Pancreas (tissue), 10 donors: ENCODE measurements at regions not wholly inside any gene's neighbourhood (a gene's known extent, or its start where the extent isn't known, plus 50 kb on each side); places are given as distances from the start of the nearest gene placed in this dataset.

Experiments used
- ATAC-seq, 4 donors: fragments of 200-7000 bp; cut with Tn5 transposase; one replicate each; pipeline versions ENCODE4 v1.8.0 to v1.9.1; 2020; ENCODE audit warnings: mild to moderate bottlenecking in 4 of 4, moderate library complexity in 4 of 4
- DNase-seq, 6 donors: peaks; one replicate each; pipeline ENCODE4 v3.0.0-alpha.2; 2020
- FAIRE-seq: peaks from 2 replicates; lab custom pipeline; 2012; peaks lifted over from hg19 to GRCh38; lab: Jason Lieb, UNC
- H3K27ac ChIP-seq, 4 donors: fragments of 200-600 bp; sonication (generic); 1 replicate in 3 of 4; 2 replicates in 1 of 4; pipeline versions ENCODE4 v1.5.0 to v1.8.0; 2020
- H3K27me3 ChIP-seq, 4 donors: fragments of 200-600 bp; one replicate each; pipeline ENCODE4 v1.8.0; 2021
- H3K36me3 ChIP-seq, 3 donors: fragments of 200-600 bp; sonication (generic) in 1 of 3; one replicate each; pipeline versions ENCODE4 v1.5.0 to v1.8.0; 2020 to 2021
- H3K4me1 ChIP-seq, 3 donors: fragments of 200-600 bp; one replicate each; pipeline ENCODE4 v1.8.0; 2021
- H3K4me3 ChIP-seq, 4 donors: fragments of 200-600 bp; sonication (generic) in 2 of 4; one replicate each; pipeline versions ENCODE4 v1.5.0 to v1.8.0; 2020 to 2021
- H3K9me3 ChIP-seq, 4 donors: fragments of 200-600 bp; one replicate each; pipeline ENCODE4 v1.8.0; 2021
- WGBS, 2 donors: extraction: QIAGEN DNeasy Blood & Tissue Kit; methylation state at CpG; one replicate each; pipeline ENCODE4 v1.1.7; 2013; 5-methylcytosine and 5-hydroxymethylcytosine counted together
- intact Hi-C, 3 donors: fragments of 100-400 bp; cut with DNase I; formaldehyde crosslinking; loops; one replicate each; pipeline versions ENCODE4 v1.11.1 to v1.14.2; 2022
- TF ChIP-seq, protein P1 (sequence below), 4 donors: fragments of 200-600 bp; sonication (generic) in 3 of 4; IDR thresholded peaks; one replicate each; pipeline versions ENCODE4 v1.5.0 to v1.8.0; 2021; ENCODE audit warnings: antibody characterized with exemption in 4 of 4
- donor health status: healthy with polysubstance abuse.
- donor health status: DM: no; HTN: no; CAD: no; lungs with moderate emphysema.
- donor health status: DM: no; HTN: no; CAD: no.
- donor health status: control.
- donor health status: control.
- donor health status: Bipolar disorder and iron deficiency.
- donor health status: DM: yes; HTN: yes; CAD: no.
- donor health status: DM: no; HTN: no; CAD: no.
- donor health status: DM: no; HTN: no; CAD: no.
- donor health status: DM: yes; HTN: yes; CAD: no.

DNA sequence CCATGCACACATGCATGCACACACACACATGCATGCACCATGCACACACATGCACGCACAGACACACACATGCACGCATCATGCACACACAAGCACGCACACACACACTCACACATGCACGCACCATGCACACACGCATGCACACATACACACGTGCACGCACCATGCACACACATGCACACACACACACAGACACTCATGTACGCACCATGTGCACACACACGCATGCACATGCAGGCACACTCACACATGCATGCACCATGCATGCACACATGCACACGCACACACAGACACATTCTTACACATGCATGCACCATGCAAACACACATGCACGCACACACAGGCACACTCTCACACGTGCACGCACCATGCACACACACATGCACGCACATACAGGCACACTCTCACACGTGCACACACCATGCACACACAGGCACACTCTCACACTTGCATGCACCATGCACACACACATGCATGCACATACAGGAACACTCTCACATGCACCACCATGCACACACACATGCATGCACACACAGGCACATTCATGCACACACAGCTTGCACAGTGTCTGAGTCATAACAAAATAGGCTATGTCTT lies 117.5 kb downstream of the TENT4A start:
- Histone ChIP-seq H3K27ac (no peak overlapping the region), H3K27me3 (no peaks in the 10 kb centered on the region), H3K4me3 (no peak overlapping the region), H3K9me3 (no peaks in the 10 kb centered on the region), H3K36me3 (no peaks in the 10 kb centered on the region), H3K4me1 (no peaks in the 10 kb centered on the region)
- FAIRE-seq (no peak), DNase-seq (no peak), ATAC-seq (no peak)
- intact Hi-C loops, result no loop called here
- TF ChIP-seq, protein P1, sequence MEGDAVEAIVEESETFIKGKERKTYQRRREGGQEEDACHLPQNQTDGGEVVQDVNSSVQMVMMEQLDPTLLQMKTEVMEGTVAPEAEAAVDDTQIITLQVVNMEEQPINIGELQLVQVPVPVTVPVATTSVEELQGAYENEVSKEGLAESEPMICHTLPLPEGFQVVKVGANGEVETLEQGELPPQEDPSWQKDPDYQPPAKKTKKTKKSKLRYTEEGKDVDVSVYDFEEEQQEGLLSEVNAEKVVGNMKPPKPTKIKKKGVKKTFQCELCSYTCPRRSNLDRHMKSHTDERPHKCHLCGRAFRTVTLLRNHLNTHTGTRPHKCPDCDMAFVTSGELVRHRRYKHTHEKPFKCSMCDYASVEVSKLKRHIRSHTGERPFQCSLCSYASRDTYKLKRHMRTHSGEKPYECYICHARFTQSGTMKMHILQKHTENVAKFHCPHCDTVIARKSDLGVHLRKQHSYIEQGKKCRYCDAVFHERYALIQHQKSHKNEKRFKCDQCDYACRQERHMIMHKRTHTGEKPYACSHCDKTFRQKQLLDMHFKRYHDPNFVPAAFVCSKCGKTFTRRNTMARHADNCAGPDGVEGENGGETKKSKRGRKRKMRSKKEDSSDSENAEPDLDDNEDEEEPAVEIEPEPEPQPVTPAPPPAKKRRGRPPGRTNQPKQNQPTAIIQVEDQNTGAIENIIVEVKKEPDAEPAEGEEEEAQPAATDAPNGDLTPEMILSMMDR (IDR thresholded peaks at IDR 0.05), result no peak
- 85 to 87% methylated on average over 15 of the region's 15 CpGs for WGBS, 2 donors

DNA sequence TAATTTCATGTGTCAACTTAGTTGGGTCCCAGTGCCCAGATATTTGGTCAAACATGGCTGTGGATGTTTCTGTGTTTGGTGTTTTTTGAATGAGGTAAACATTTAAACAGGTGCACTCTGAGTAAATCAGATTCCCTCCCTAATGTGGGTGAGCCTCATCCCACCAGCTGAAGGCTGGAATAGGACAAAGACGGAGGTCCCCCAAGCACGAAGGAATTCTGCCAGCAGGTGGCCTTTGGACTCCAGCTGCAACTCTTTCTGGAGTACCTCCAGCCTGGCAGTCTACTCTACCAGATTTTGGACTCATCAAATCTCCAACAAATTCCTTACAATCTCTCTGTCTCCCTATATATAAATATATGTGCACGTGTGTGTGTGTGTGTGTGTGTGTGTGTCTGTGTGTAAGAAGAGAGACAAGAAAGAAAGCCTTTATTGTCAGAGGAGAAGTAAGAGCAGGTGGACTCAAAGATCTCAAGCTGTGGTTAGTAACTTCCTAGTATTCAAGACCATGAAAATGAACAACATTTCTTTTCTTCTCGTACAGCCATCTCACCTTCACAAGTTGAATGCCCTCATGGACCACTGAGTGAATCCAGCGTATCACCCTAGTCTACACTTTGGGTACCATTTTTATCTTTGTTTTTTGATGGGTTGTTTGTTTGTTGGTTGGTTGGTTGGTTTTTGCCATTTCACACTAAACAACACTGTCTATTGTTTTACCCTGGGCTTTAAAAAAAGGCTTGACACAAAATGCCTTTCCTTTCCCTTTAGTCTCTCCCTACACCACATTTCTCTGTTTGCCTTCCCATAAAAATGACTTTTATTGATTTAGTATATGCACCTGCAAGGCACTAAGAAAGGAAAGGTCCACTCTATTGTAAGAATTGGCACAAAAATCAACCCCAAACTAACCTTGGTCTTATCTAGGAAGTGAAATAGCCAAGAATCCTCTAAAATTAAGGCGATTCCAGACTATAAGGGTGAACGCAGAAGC lies 118.7 kb downstream of the TENT4A start:
- no peaks in the 10 kb centered on the region for H3K9me3 ChIP-seq
- H3K4me3 ChIP-seq, result no peak overlapping the region
- TF ChIP-seq, protein P1 (IDR thresholded peaks at IDR 0.05), result no peak
- FAIRE-seq (no peak), DNase-seq (no peak), ATAC-seq (no peak)
- no peaks in the 10 kb centered on the region for H3K36me3 ChIP-seq
- no peaks in the 10 kb centered on the region for H3K27me3 ChIP-seq
- intact Hi-C loops, result no loop called here
- H3K27ac ChIP-seq, result no peak overlapping the region
- H3K4me1 ChIP-seq, result no peaks in the 10 kb centered on the region
- 53 to 59% methylated on average over 7 of the region's 7 CpGs for WGBS, 2 donors

DNA sequence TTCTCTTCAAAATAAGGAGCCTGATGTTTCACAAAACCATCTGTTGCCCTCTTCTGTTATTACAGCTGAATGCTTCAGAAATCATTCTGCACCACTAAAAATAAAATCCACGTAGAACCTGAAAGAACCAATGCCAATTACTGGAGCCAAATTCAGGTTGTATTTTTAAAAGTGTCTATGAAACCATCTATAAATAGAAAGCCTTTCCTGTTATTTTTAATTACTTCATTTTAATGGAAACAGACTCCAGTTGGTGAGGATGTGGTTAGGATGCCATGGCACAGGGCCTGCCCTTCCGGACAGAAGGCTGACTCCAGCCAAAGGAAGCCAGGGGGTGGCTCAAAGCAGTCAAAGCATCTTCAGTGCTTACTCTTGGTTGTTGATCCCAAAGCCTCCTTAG lies 119.8 kb downstream of the TENT4A start:
- DNase-seq (no peak), ATAC-seq (peak in 1 of 4 donors; percentile 20), FAIRE-seq (no peak)
- intact Hi-C loops, result no loop called here
- TF ChIP-seq, protein P1 (IDR thresholded peaks at IDR 0.05), result no peak
- Histone ChIP-seq H3K9me3 (no peaks in the 10 kb centered on the region), H3K27ac (no peak overlapping the region), H3K4me1 (no peaks in the 10 kb centered on the region), H3K4me3 (no peak overlapping the region), H3K36me3 (no peaks in the 10 kb centered on the region), H3K27me3 (no peaks in the 10 kb centered on the region)
- WGBS, 2 donors, result 74 to 83% methylated on average over 2 of the region's 2 CpGs

DNA sequence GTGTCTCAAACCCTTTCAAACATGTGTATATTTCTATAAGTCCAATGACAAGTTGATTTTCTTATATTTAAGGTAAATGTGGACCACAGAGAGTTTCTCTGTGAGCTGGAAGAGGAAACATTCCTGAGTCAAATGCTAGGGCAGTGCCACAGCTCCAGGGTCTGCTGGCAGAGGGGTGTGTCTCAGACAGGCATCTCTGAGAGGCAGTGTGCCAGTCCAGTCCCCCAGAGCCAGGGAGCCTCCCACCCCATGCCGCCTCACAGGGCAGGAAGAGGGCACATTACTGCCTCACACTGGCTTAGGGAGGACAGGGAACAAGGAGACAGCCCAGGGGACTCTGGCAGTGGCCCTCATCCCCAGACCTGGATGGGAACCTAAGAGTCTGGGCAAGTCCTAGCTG lies 120.2 kb downstream of the TENT4A start:
- intact Hi-C loops, result no loop called here
- TF ChIP-seq, protein P1 (IDR thresholded peaks at IDR 0.05), result no peak
- Histone ChIP-seq H3K36me3 (no peaks in the 10 kb centered on the region), H3K9me3 (no peaks in the 10 kb centered on the region), H3K4me3 (no peak overlapping the region), H3K27ac (no peak overlapping the region), H3K27me3 (no peaks in the 10 kb centered on the region), H3K4me1 (no peaks in the 10 kb centered on the region)
- FAIRE-seq (no peak), ATAC-seq (no peak), DNase-seq (no peak)
- 84 to 93% methylated on average over 1 of the region's 1 CpG for WGBS, 2 donors
